Neural crest cell (in vitro differentiated cells): ENCODE measurements at regions not wholly inside any gene's neighbourhood (a gene's known extent, or its start where the extent isn't known, plus 50 kb on each side); places are given as distances from the start of the nearest gene placed in this dataset.
"Not testable (repeated sequence)": the region's sequence is repeated elsewhere in the genome, so short reads cannot be mapped to it uniquely, and the experiment has no call there.

Source experiments
- DNase-seq: peaks from one replicate; pipeline ENCODE4 v3.0.0; 2021; ENCODE audit warnings: low read depth, mixed read lengths, low spot score
- H3K27ac Mint-ChIP-seq: one replicate; pipeline ENCODE4 v1.8.0; 2021; ENCODE audit warnings: mild to moderate bottlenecking, mixed read lengths; ENCODE audit not compliant: unreplicated experiment
- H3K27me3 Mint-ChIP-seq: 2 replicates; pipeline ENCODE4 v1.8.0; 2021; ENCODE audit warnings: low read depth, mild to moderate bottlenecking, mixed read lengths
- H3K36me3 Mint-ChIP-seq: 2 replicates; pipeline ENCODE4 v1.8.0; 2021; ENCODE audit warnings: low read depth, mild to moderate bottlenecking, mixed read lengths
- H3K4me1 Mint-ChIP-seq: 2 replicates; pipeline ENCODE4 v1.8.0; 2021; ENCODE audit warnings: mixed read lengths
- H3K4me3 Mint-ChIP-seq: one replicate; pipeline ENCODE4 v1.8.0; 2021; ENCODE audit warnings: mild to moderate bottlenecking, mixed read lengths
- H3K9me3 Mint-ChIP-seq: 2 replicates; pipeline ENCODE4 v1.8.0; 2021; ENCODE audit warnings: mixed read lengths
- TF ChIP-seq, protein P1 (sequence below): fragments of 200-600 bp; sonication (generic); conservative IDR thresholded peaks from 2 replicates; pipeline ENCODE4 v1.5.0; 2021; ENCODE audit warnings: antibody characterized with exemption, mild to moderate bottlenecking

DNA sequence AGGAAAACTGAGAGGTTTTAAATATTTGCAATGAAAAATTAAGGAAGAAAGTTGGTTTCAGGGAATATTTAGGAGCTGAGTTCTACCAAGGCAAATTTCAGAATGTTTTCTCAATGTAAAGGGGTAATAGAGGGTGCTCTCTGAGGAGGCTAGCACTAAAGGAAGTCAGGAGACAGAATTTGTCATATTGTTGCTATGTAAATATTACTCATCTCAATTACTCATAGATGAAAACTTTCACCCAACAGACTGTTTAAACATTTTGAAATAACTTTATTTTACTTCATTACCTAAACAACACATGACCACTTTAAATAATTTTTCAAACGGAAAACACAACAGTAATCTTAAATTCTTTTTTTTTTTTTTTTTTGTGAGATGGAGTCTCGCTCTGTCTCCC is 274.8 kb upstream of the NRG3 start:
- Mint-ChIP-seq H3K9me3 (no peaks in the 10 kb centered on the region), H3K4me3 (no peak overlapping the region), H3K27me3 (no peaks in the 10 kb centered on the region), H3K27ac (no peak overlapping the region), H3K4me1 (no peaks in the 10 kb centered on the region), H3K36me3 (no peaks in the 10 kb centered on the region)
- TF ChIP-seq, protein P1, sequence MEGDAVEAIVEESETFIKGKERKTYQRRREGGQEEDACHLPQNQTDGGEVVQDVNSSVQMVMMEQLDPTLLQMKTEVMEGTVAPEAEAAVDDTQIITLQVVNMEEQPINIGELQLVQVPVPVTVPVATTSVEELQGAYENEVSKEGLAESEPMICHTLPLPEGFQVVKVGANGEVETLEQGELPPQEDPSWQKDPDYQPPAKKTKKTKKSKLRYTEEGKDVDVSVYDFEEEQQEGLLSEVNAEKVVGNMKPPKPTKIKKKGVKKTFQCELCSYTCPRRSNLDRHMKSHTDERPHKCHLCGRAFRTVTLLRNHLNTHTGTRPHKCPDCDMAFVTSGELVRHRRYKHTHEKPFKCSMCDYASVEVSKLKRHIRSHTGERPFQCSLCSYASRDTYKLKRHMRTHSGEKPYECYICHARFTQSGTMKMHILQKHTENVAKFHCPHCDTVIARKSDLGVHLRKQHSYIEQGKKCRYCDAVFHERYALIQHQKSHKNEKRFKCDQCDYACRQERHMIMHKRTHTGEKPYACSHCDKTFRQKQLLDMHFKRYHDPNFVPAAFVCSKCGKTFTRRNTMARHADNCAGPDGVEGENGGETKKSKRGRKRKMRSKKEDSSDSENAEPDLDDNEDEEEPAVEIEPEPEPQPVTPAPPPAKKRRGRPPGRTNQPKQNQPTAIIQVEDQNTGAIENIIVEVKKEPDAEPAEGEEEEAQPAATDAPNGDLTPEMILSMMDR = no peak
- no peak for DNase-seq

DNA sequence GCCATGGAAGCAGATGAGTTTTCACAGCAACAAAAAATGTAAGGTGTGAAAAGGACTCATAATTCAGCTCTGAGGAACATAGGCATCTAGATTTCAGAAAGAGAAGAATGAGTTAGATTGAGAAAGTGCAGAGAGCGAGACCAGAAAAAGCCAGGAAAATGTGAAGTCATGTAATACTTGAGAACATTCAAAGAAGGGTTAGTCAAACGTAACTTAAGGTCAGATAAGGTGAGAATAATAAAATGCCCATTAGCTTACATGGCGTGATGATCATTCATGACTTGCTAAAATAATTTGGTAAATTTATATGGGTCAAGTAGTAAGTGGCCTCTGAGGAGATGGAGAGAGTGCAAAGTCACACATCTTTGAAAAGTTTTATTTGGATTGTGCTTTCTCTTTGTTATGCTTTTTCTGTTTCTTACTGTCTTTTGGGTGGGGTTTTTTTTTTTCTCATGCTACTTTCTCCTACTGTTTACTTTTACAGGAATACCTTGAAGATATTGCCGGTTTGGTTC is 271.8 kb upstream of the NRG3 start:
- H3K4me3 Mint-ChIP-seq = no peak overlapping the region
- H3K27me3 Mint-ChIP-seq = no peaks in the 10 kb centered on the region
- no peak for DNase-seq
- TF ChIP-seq, protein P1 = no peak
- H3K36me3 Mint-ChIP-seq = no peaks in the 10 kb centered on the region
- H3K9me3 Mint-ChIP-seq = no peaks in the 10 kb centered on the region
- no peaks in the 10 kb centered on the region for H3K4me1 Mint-ChIP-seq
- H3K27ac Mint-ChIP-seq = no peak overlapping the region

DNA sequence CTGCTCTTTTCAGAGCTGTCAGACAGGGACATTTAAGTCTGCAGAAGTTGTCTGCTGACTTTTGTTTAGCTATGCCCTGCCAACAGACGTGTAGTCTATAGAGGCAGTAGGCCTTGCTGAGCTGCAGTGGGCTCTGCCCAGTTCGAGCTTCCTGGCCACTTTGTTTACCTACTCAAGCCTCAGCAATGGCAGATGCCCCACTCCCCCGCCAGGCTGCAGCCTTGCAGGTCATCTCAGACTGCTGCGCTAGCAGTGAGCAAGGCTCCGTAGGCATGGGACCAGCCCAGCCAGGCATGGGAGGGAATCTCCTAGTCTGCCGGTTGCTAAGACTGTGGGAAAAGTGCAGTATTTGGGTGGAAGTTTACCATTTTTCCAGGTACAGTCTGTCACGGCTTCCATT is 230.5 kb upstream of the NRG3 start:
- not testable (repeated sequence) for H3K4me3 Mint-ChIP-seq, H3K27me3 Mint-ChIP-seq, H3K4me1 Mint-ChIP-seq, H3K9me3 Mint-ChIP-seq, H3K27ac Mint-ChIP-seq, DNase-seq, H3K36me3 Mint-ChIP-seq

DNA sequence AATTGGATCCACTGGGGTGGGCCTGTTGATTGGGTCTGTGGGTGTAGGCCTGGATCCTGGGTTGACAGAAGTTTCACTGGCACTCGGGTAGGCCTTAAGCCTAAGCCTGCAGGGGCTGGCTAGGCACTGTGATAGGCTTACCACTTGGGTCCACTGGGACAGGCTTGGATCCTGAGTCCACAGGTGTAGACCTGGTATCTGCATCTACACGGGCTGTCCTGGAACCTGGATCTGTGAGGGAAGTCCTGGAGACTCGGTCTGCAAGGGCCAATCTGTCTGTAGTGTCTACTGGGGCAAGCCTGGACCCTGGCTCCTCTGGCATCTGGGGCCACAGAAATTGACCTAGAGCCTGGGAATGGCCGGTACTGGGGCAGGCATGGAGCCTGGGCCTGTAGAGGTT is 219.0 kb upstream of the NRG3 start:
- TF ChIP-seq, protein P1 = no peak
- Mint-ChIP-seq H3K36me3 (peaks cover 3% of the 10 kb centered on the region), H3K27ac (no peak overlapping the region), H3K4me1 (no peaks in the 10 kb centered on the region), H3K27me3 (no peaks in the 10 kb centered on the region), H3K4me3 (no peak overlapping the region), H3K9me3 (peaks cover 8% of the 10 kb centered on the region)
- no peak for DNase-seq

DNA sequence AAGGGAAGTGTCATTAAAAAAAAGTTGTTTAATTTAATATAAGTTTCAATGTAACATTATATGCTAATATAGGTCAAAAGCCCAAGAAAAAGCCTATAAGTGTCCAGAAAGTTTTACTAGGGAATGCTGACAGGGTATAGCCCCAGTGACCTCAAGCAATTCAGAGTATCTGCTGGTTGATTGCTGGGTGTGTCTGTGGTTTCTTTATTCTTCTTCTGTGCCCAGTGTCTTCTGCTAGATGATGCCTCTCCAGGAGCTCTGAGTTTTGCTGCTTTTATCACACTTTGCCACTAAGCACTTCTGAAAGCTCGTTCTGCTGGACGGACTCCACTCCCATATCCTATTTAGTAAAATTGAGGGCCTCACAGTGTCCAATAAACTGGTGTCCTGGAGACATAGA is 212.2 kb upstream of the NRG3 start:
- Mint-ChIP-seq H3K4me3 (no peak overlapping the region), H3K36me3 (no peaks in the 10 kb centered on the region), H3K4me1 (no peaks in the 10 kb centered on the region), H3K9me3 (no peaks in the 10 kb centered on the region), H3K27ac (no peak overlapping the region), H3K27me3 (no peaks in the 10 kb centered on the region)
- no peak for DNase-seq
- TF ChIP-seq, protein P1 = no peak

DNA sequence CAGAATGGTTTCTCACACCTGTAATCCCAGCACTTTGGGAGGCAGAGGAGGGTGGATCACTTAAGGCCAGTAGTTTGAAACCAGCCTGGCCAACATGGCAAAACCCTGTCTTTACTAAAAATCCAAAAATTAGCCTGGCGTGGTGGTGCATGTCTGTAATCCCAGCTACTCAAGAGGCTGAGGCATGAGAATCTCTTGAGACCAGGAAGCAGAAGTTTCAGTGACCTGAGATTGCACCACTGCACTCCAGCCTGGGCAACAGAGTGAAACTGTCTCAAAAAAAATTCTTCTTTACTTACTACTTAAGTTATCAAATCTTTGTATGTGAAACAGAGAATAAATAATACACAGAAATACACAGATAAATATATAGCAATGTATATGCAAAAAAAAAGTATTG is 210.2 kb upstream of the NRG3 start:
- H3K4me3 Mint-ChIP-seq = not testable (repeated sequence)

DNA sequence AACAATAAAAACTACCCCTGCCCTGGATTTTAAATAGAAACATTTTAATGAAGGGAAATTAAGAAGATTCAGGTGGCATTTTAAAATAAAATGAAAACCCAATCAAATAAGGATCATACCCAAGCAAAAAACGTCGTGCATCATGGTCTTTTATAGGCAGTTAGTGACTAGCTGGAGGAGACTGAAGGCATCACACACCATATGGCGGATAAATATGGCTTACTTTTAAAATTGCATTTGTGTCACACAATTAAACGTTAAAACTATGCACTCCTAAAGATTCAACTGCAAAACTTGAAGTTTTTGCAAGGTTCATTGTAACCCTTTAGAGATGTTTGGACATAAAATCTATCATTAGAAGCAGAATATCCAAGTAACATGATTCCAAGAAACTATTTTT is 200.1 kb upstream of the NRG3 start:
- no peaks in the 10 kb centered on the region for H3K4me1 Mint-ChIP-seq
- no peak for DNase-seq
- H3K27ac Mint-ChIP-seq = no peak overlapping the region
- no peaks in the 10 kb centered on the region for H3K27me3 Mint-ChIP-seq
- no peaks in the 10 kb centered on the region for H3K36me3 Mint-ChIP-seq
- TF ChIP-seq, protein P1 = no peak
- H3K4me3 Mint-ChIP-seq = no peak overlapping the region
- H3K9me3 Mint-ChIP-seq = no peaks in the 10 kb centered on the region

More for the DNA sequence above, 210.2 kb upstream of the NRG3 start:
- H3K27ac Mint-ChIP-seq, DNase-seq, H3K27me3 Mint-ChIP-seq, H3K36me3 Mint-ChIP-seq, H3K9me3 Mint-ChIP-seq, H3K4me1 Mint-ChIP-seq: not testable (repeated sequence)
